Hematopoietic multipotent progenitor cell treated with erythropoietin and hydrocortisone succinate and interleukin-3 and kit ligand, for 8 days (in vitro differentiated cells): ENCODE measurements at regions not wholly inside any gene's neighbourhood (a gene's known extent, or its start where the extent isn't known, plus 50 kb on each side); places are given as distances from the start of the nearest gene placed in this dataset.
"Not testable (repeated sequence)": the region's sequence is repeated elsewhere in the genome, so short reads cannot be mapped to it uniquely, and the experiment has no call there.

ENCODE experiments used
- DNase-seq: peaks from one replicate; pipeline ENCODE4 v3.0.0-alpha.2; 2015

- no peak for DNase-seq
Measured at GRCh38 chrX:123049071-123049625, 134.9 kb upstream of the GRIA3 start.

DNA sequence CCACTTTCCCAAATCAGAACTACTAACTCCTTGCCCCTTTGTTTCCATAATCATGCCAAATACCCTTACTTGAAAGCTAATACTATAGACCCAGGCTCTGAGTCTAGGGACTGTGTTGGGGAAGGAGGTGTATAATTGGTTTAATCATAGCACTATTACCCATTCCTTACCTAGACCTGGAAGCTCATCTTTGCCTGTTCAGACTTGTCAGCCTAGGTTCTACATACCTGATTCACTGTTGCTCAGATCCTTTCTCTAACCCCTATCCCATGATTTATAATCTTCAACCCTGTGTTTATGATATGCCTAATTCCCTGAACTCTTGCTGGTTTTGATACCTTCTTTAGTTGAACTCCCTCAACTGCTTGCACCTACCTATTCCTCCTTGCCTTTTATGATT lies 123.1 kb upstream of the GRIA3 start:
- DNase-seq: no peak

GRCh38 chrX:123064053-123064452 lies 120.0 kb upstream of the GRIA3 start:
- DNase-seq: no peak

- DNase-seq: no peak
Measured at GRCh38 chrX:123072686-123073385, 111.2 kb upstream of the GRIA3 start.

- no peak for DNase-seq
Measured at GRCh38 chrX:123075947-123076561, 108.0 kb upstream of the GRIA3 start.

- DNase-seq: no peak
Measured at GRCh38 chrX:123077631-123078030, 106.4 kb upstream of the GRIA3 start.

DNA sequence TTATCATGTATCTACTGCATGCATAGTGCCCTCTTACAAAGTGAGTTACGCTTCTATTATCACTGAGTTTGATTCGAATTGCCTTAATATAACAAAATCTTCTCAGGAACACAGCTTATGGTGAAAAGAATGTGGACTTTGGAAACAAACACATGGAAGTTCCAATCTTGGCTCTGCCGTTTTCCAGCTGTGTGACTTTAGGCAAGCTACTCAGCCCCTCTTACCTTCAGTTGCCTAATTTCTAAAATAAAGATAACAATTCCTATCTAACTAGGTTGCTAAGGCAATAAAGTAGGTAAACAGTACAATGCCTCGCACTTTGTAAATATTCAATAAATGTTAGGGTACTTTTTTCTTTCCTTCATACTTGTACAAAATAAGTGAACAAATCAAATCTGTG lies 104.0 kb upstream of the GRIA3 start:
- no peak for DNase-seq

- DNase-seq: no peak
Measured at GRCh38 chrX:123081776-123082175, 102.3 kb upstream of the GRIA3 start.

DNA sequence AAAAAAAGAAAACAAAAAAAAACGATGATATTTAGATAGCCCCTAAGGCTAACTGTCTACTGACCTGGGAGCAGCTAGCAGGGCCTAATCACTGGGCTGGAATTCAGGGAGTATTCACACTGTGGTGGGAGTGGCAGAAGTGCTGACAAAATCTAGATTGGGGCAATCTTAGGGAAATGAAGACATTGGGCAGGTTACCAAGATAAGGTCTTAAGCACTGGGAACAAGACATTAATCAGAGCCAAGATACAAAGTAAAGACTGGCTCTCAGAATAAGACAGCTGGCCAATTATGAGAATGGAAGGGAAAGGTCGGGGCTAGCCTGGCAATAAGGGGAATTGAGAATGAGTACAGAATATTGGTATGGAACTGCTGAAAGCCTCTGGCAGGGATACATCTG lies 100.2 kb upstream of the GRIA3 start:
- no peak for DNase-seq

DNA sequence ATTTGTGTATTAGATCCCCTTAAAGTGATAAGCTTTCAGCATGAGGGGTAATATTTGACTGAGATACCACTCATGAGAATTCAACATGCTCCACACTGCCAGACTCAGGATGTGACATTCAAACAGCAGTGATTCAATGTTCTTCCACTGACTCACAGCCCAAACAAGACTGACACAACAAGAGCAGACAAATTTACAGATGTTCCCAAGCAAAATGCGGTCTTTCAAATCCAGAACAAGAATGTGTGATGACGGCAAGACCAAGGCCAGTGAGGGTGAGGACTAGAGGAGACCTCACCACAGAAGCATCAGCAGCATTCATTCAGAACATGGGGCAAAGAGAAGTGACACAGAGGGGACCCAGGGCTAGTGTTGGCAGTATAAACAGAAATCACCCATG lies 99.3 kb upstream of the GRIA3 start:
- no peak for DNase-seq

DNA sequence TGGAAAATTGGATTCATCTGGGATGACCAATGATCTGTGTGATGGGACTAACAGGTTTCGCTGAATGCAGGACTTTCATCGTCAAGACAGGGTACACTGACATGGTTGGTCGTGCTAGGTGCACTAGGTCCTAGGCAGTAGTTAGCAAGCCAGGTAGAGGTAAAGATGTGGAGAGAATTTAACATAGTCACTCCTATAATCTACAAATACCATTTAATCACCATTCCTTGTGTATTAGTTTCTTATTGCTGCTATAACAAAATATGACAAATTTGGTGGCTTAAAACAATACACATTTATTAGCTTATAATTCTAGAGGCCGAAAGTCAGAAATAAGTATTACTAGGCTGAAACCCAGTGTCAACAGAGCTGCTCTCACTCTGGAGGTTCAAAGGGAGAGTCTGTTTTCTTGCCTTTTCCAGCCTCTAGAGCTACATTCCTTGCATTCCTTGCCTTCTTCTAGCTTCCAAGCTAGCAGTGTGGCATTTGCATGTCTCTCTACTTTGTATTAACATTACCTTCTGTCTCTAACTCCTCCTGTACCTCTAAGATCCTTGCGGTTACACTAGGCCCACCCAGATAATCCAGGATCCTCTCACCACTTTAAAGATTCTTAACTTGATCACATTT lies 98.7 kb upstream of the GRIA3 start:
- no peak for DNase-seq

GRCh38 chrX:123086768-123087167 lies 97.3 kb upstream of the GRIA3 start:
- DNase-seq: no peak

GRCh38 chrX:123087326-123087725 lies 96.8 kb upstream of the GRIA3 start:
- no peak for DNase-seq

- DNase-seq: no peak
Measured at GRCh38 chrX:123088331-123088730, 95.7 kb upstream of the GRIA3 start.

DNA sequence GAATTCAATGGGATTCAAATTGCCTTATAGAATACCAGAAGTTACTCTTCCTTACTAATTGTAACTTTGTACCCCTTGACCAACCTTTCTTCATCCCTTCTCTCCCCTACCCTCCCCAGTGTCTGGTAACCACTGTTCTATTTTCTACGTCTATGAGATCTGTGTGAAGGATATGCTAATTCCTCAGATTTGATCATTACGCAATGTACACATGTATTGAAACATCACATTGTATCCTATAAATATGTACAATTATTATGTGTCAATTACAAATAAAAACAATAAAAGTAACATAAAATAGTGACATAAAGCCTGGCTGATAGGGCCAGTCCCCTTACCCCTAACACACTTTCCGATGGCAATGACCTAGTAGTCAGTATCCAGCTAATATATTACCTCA lies 95.1 kb upstream of the GRIA3 start:
- no peak for DNase-seq

DNA sequence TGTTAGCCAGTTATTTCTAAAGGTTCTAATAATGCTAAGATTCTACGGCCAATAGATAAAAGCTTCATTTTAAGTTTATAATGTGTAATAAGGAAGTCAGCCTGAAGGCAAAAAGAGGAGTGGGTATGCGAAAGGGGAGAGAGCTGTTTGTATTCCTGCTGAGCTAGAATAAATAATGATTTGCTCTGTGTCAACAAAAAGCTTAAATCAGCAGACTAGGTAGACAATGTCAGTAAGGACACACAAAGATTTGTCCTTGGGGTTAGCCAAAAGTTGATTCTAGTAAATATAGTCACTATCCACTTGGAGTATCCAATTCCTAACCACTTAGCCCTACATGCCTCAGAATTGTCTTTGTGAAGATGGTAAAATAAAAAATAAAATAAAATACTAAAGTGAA lies 90.3 kb upstream of the GRIA3 start:
- no peak for DNase-seq

DNA sequence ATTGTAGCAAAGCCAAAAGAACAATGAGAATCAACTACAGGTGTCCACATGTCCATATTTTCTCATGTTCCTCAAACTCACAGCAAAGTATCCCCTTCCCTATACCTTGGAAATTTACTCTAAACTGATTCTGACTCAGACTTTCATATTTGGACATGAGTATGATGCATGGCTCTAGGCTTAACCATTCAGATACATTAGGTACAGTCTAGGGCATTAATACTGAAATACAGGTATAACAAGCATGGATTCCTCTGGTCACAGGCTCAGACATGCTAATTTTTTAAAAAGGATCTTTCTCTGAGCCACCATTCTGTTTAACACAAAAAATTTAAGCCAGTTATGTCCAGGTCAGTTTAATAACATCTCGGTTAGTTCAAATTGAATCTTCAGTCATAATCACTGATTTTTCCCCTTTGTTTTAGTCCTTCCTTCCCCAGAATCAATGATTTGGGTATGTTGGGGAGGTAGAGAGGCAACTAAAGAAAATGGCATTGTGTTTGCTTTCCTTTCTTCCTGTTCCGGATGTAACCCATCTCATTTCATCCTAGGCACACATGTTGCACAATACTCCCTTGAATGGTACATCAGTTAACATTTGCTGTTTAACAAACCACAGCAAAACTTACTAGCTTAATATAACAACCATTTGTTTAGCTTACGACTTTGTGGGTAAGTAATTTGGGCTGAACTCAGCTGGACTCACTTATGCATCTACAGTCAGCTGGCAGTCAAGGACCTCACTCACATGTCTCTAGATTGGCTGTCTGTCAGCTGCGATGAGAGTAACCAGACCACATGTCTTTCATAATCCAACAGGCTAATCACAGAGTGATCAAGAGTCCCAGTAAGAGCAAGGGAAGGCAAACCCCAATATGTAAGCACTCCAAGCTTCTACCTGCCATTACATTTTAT lies 75.3 kb upstream of the GRIA3 start:
- no peak for DNase-seq

- DNase-seq: no peak
Measured at GRCh38 chrX:123121241-123121640, 62.8 kb upstream of the GRIA3 start.

DNA sequence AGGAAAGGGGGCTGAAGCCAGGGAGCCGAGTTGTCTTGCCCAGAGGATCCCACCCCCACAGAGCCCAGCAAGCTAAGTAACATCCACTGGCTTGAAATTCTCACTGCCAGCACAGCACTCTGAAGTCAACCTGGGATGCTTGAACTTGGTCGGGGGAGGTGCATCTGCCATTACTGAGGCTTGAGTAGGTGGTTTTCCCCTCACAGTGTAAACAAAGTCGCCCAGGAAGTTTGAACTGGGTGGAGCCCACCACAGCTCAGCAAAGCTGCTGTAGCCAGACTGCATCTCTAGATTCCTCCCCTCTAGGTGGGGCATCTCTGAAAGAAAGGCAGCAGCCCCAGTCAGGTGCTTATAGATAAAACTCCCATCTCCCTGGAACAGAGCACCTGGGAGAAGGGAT lies 54.3 kb upstream of the GRIA3 start:
- not testable (repeated sequence) for DNase-seq
